GM12878 (cell line): ENCODE measurements at regions not wholly inside any gene's neighbourhood (a gene's known extent, or its start where the extent isn't known, plus 50 kb on each side); places are given as distances from the start of the nearest gene placed in this dataset.

Experiments
- ATAC-seq: fragments of 200-7000 bp; cut with Tn5 transposase; 3 replicates; pipeline ENCODE4 v1.9.1; 2020; ENCODE audit warnings: mild to moderate bottlenecking, moderate library complexity
- BruUV-seq: library from RNA; stranded (reverse); fragments of 400-500 nt; replicated peaks from 2 replicates; lab custom pipeline; 2021; lab: Mats Ljungman, UMichigan
- CTCF ChIA-PET: fragments of 300-600 bp; sonication (Branson Sonifier 250); formaldehyde crosslinking; extraction: SDS; loops from one replicate; lab custom pipeline; 2021; ENCODE audit warnings: inconsistent platforms; lab: Yijun Ruan, JAX
- POLR2A ChIA-PET: fragments of 350-600 bp; formaldehyde crosslinking; extraction: SDS; loops from one replicate; lab custom pipeline; 2021; ENCODE audit warnings: inconsistent platforms; lab: Charles Lee
- RAD21 ChIA-PET: fragments of 300-600 bp; sonication (Branson Sonifier 250); formaldehyde crosslinking; loops from one replicate; lab custom pipeline; 2023; ENCODE audit warnings: antibody characterized with exemption; ENCODE audit not compliant: unreplicated experiment; lab: Charles Lee
- SMC1A ChIA-PET: fragments of 300-600 bp; sonication (Branson Sonifier 250); formaldehyde crosslinking; loops from one replicate; lab custom pipeline; 2023; ENCODE audit not compliant: unreplicated experiment, uncharacterized antibody; lab: Charles Lee
- DNase-seq: peaks from one replicate; pipeline ENCODE4 v3.0.0-alpha.2; 2011; ENCODE audit warnings: low read depth, low spot score
- FAIRE-seq: peaks from 3 replicates; lab custom pipeline; 2011; peaks lifted over from hg19 to GRCh38; lab: Jason Lieb, UNC
- H2AFZ ChIP-seq: 2 replicates; pipeline ENCODE4 v1.6.0; 2011; ENCODE audit warnings: low read depth, low read length, control low read depth; ENCODE audit not compliant: control insufficient read depth
- H3K27ac ChIP-seq: 2 replicates; pipeline ENCODE4 v1.5.1; 2011; ENCODE audit warnings: control low read depth; ENCODE audit not compliant: control insufficient read depth, insufficient read depth
- H3K27me3 ChIP-seq, 2 experiments: replicated peaks in 1 of 2; 2 replicates each; pipeline versions ENCODE4 v1.6.0 to v1.6.1; 2011; ENCODE audit warnings: low read length in 1 of 2; ENCODE audit not compliant: control insufficient read depth in 2 of 2, insufficient read depth in 2 of 2
- H3K36me3 ChIP-seq, 2 experiments: 2 replicates each; pipeline ENCODE4 v1.5.1; 2011; ENCODE audit warnings: low read length in 1 of 2; ENCODE audit not compliant: control insufficient read depth in 2 of 2, insufficient read depth in 2 of 2
- H3K4me1 ChIP-seq: 2 replicates; pipeline ENCODE4 v1.6.1; 2011; ENCODE audit warnings: mild to moderate bottlenecking, low read length, moderate library complexity, mixed read lengths; ENCODE audit not compliant: control insufficient read depth, insufficient read depth
- H3K4me2 ChIP-seq: 2 replicates; pipeline ENCODE4 v1.6.0; 2011; ENCODE audit warnings: control low read depth; ENCODE audit not compliant: control insufficient read depth, insufficient read depth
- H3K4me3 ChIP-seq: fragments of 200-600 bp; sonication (generic); 2 replicates; pipeline ENCODE4 v1.5.1; 2016
- H3K79me2 ChIP-seq: 2 replicates; pipeline ENCODE4 v1.6.0; 2011; ENCODE audit warnings: low read length; ENCODE audit not compliant: control insufficient read depth, insufficient read depth
- H3K9ac ChIP-seq: 2 replicates; pipeline ENCODE4 v1.8.0; 2011; ENCODE audit warnings: low read length, control low read depth, mixed read lengths; ENCODE audit not compliant: control insufficient read depth, insufficient read depth
- H3K9me3 ChIP-seq: replicated peaks from 3 replicates; pipeline ENCODE4 v1.5.1; 2011; ENCODE audit warnings: mild to moderate bottlenecking, low read length; ENCODE audit not compliant: control insufficient read depth, insufficient read depth
- H4K20me1 ChIP-seq: 2 replicates; pipeline ENCODE4 v1.6.0; 2011; ENCODE audit not compliant: control insufficient read depth, insufficient read depth
- CBX3 ChIP-seq: fragments of 200-600 bp; sonication (generic); IDR thresholded peaks from 2 replicates; pipeline ENCODE4 v1.6.1; 2016; ENCODE audit warnings: low read depth, borderline replicate concordance
- E2F8 ChIP-seq: fragments of 450-650 bp; IDR thresholded peaks from 2 replicates; pipeline ENCODE4 v1.6.1; 2018; ENCODE audit warnings: mild to moderate bottlenecking, low read depth, moderate library complexity; ENCODE audit not compliant: partially characterized antibody
- ETV6 ChIP-seq, 2 experiments: fragments of 450-650 bp in 1 of 2; IDR thresholded peaks in 1 of 2; conservative IDR thresholded peaks in 1 of 2; 2 replicates each; pipeline ENCODE4 v1.6.1; 2014; ENCODE audit warnings: antibody characterized with exemption in 1 of 2, borderline replicate concordance in 1 of 2, low read depth in 1 of 2, mild to moderate bottlenecking in 1 of 2, moderate library complexity in 1 of 2
- FOXK2 ChIP-seq: fragments of 450-650 bp; IDR thresholded peaks from 2 replicates; pipeline ENCODE4 v1.6.1; 2017; ENCODE audit warnings: mild to moderate bottlenecking, moderate library complexity
- HCFC1 ChIP-seq: fragments of 150-350 bp; IDR thresholded peaks from 2 replicates; pipeline ENCODE4 v1.6.1; 2014; ENCODE audit warnings: low read length
- LARP7 ChIP-seq: fragments of 450-650 bp; IDR thresholded peaks from 2 replicates; pipeline ENCODE4 v1.6.1; 2017; ENCODE audit warnings: mild to moderate bottlenecking
- MTA3 ChIP-seq: IDR thresholded peaks from 2 replicates; pipeline ENCODE4 v1.6.1; 2012; ENCODE audit warnings: low read length, inconsistent platforms, borderline replicate concordance
- NR2C2 ChIP-seq: IDR thresholded peaks from 2 replicates; pipeline ENCODE4 v1.6.1; 2011; ENCODE audit warnings: borderline replicate concordance, low read depth; ENCODE audit not compliant: control insufficient read depth, insufficient read length
- POU2F2 ChIP-seq: IDR thresholded peaks from 3 replicates; pipeline ENCODE4 v1.6.1; 2011; ENCODE audit warnings: low read depth, mild to moderate bottlenecking, low read length, borderline replicate concordance
- YY1 ChIP-seq: IDR thresholded peaks from 2 replicates; pipeline ENCODE4 v1.6.1; 2011; ENCODE audit warnings: low read depth, mild to moderate bottlenecking, low read length
- ZNF274 ChIP-seq: IDR thresholded peaks from one replicate; pipeline ENCODE4 v1.8.0; 2011; ENCODE audit not compliant: insufficient read length, insufficient read depth
- WGBS: methylation state at CpG from one replicate; pipeline ENCODE4 v1.1.6; 2016; ENCODE audit warnings: low lambda C conversion rate; ENCODE audit not compliant: insufficient replicate concordance, insufficient coverage; ENCODE audit errors: missing lambda C conversion rate; 5-methylcytosine and 5-hydroxymethylcytosine counted together
- in situ Hi-C: fragments of 300-500 bp; cut with MboI; formaldehyde crosslinking; loops from 9 replicates; pipeline ENCODE4 v1.14.3; 2018; ENCODE audit warnings: mixed read lengths
- intact Hi-C: fragments of 100-400 bp; cut with micrococcal nuclease; formaldehyde crosslinking; loops from one replicate; pipeline ENCODE4 v1.14.2; 2022; ENCODE audit not compliant: unreplicated experiment

- no peak overlapping the region for H3K4me2 ChIP-seq
- ChIA-PET CTCF (no interaction called here), POLR2A (no interaction called here)
- H3K9me3 ChIP-seq, result no peaks in the 10 kb centered on the region
- H2AFZ ChIP-seq, result no peak overlapping the region
- H3K9ac ChIP-seq, result no peak overlapping the region
- no peak for TF ChIP-seq E2F8
- TF ChIP-seq HCFC1, result no peak
- TF ChIP-seq POU2F2, result no peak
- TF ChIP-seq LARP7, result no peak
- TF ChIP-seq MTA3, result no peak
- TF ChIP-seq NR2C2, result no peak
- TF ChIP-seq CBX3, result no peak
- TF ChIP-seq ZNF274, result no peak
- TF ChIP-seq YY1, result no peak
- no peak for TF ChIP-seq ETV6 (conservative IDR thresholded peaks at IDR 0.05 in 1 of 2, IDR thresholded peaks at IDR 0.05 in 1 of 2; ENCODE audit: borderline replicate concordance in 1 of 2, low read depth in 1 of 2)
- no peak for TF ChIP-seq FOXK2
- TF ChIP-seq, all 136 proteins: peak for 0
- no peak for DNase-seq
- ChIA-PET RAD21 (no interaction called here), SMC1A (no interaction called here)
- Histone ChIP-seq H4K20me1 (no peaks in the 10 kb centered on the region), H3K27ac (no peak overlapping the region), H3K27me3 (no peaks in the 10 kb centered on the region), H3K36me3 (no peaks in the 10 kb centered on the region), H3K4me3 (no peak overlapping the region), H3K4me1 (no peaks in the 10 kb centered on the region), H3K79me2 (no peaks in the 10 kb centered on the region)
- in situ Hi-C loops, result loop anchor here (10.0 kb wide), 1 partner anchor 59 kb away; no protein-coding TSS in a partner anchor
- WGBS, result 0% methylated on average over 2 of the region's 2 CpGs
- intact Hi-C loops, result no loop called here
- no TSS peak for BruUV-seq
- FAIRE-seq, result no peak
- no peak for ATAC-seq
Measured at GRCh38 chr9:12975496-12975895, 200.7 kb downstream of the LURAP1L start.
